ENCODE measurements at regions not wholly inside any gene's neighbourhood (a gene's known extent, or its start where the extent isn't known, plus 50 kb on each side); places are given as distances from the start of the nearest gene placed in this dataset.

DNA sequence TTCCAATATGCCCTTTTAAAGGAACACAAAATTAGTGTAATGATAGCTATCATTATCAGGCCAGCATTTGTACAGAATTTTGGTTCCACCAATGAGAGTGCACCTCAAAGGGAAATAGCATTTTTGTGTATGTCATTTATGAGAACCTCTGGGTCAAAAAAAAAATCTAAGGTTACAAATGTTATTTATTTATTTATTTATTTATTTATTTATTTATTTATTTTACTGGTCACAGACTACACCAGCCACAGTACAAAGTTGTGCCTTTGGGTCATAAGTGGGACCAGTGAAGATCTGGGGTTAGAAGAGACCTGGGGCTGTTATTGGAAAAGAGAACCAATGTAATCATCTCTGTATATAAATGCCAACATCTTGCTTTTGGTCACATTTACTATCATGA is 523.9 kb downstream of the CETN3 start:
- CTCF ChIA-PET: no interaction called here
- H3K4me3 ChIP-seq (ENCODE audit: low read depth, low read length): no peak overlapping the region
- H3K27me3 ChIP-seq (ENCODE audit: control insufficient read depth, insufficient read depth, low read length): no peaks in the 10 kb centered on the region
- no peaks in the 10 kb centered on the region for H3K36me3 ChIP-seq (ENCODE audit: control insufficient read depth, insufficient read depth, low read length)
- TF ChIP-seq, protein P1, sequence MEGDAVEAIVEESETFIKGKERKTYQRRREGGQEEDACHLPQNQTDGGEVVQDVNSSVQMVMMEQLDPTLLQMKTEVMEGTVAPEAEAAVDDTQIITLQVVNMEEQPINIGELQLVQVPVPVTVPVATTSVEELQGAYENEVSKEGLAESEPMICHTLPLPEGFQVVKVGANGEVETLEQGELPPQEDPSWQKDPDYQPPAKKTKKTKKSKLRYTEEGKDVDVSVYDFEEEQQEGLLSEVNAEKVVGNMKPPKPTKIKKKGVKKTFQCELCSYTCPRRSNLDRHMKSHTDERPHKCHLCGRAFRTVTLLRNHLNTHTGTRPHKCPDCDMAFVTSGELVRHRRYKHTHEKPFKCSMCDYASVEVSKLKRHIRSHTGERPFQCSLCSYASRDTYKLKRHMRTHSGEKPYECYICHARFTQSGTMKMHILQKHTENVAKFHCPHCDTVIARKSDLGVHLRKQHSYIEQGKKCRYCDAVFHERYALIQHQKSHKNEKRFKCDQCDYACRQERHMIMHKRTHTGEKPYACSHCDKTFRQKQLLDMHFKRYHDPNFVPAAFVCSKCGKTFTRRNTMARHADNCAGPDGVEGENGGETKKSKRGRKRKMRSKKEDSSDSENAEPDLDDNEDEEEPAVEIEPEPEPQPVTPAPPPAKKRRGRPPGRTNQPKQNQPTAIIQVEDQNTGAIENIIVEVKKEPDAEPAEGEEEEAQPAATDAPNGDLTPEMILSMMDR (IDR thresholded peaks at IDR 0.05; ENCODE audit: insufficient read depth, low read depth, low read length): no peak
- no peak for DNase-seq (ENCODE audit: low read depth)
- POLR2A ChIA-PET: no interaction called here

DNA sequence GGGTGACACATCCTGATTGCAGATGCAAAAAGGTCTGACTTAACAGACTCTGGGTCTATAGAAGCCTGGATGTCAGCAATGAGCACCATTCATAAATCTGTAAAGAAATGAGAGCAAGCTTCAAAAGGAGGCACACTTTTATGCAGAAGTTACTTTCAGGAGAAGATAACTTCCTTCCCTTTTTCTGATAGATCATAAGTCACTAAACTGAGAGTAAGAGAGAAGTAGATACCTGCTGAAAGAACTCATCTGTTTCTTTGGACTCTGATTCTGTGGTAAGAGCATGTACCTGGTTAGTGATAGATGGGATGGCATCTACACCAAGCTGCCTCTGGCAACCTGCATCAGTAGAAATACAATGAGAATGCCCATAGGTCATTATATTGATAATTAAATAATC is 525.6 kb downstream of the CETN3 start:
- DNase-seq (ENCODE audit: low read depth): no peak
- TF ChIP-seq, protein P1 (IDR thresholded peaks at IDR 0.05; ENCODE audit: insufficient read depth, low read depth, low read length): no peak
- POLR2A ChIA-PET: no interaction called here
- H3K36me3 ChIP-seq (ENCODE audit: control insufficient read depth, insufficient read depth, low read length): no peaks in the 10 kb centered on the region
- H3K4me3 ChIP-seq (ENCODE audit: low read depth, low read length): no peak overlapping the region
- H3K27me3 ChIP-seq (ENCODE audit: control insufficient read depth, insufficient read depth, low read length): no peaks in the 10 kb centered on the region
- CTCF ChIA-PET: no interaction called here

DNA sequence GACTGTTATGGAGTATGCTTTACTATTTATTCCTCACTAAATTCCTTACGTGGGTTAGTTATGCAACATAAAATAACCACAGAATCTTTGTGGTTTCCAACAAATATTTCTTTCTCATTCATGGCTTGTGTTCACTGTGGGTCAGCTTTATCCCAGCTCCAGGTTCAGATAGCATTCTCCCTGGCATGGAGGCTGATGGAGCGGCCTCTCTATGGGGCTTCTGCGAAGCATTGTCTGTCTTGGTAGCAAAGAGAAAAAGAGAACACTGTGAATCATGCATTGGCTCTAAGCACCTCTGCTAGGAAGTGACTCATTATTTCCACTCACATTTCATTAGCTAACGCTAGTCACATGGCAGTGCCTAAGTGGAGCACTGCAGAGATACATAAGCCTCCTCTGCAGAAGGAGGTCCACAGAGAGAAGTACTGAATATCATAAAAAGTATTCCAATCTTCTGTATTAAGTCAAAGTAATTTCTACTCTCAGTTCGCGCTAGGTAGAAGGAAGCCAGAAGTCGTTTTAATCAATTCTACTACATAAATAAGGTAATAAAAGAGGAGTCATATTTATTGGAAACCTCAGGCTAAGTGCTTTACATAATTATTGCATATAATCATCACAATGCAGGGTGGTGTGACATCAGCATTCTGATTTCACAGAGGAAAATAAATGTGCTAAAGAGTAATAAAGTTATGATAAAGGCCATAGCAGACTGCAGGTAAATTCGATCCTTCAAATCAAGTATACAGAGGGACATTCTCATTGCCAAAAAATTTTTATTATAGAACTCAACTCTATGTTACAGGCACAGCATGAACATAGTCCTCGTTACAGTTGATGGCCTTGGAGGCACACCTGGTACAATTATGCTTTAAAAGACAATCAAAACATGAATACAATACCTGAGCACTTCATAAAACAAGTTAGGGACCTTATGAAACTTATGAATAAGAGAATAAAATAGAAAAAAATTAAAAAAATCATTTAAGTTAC is 531.1 kb downstream of the CETN3 start:
- CTCF ChIA-PET: no interaction called here
- no peaks in the 10 kb centered on the region for H3K36me3 ChIP-seq (ENCODE audit: control insufficient read depth, insufficient read depth, low read length)
- POLR2A ChIA-PET: no interaction called here
- peak; percentile 49 for DNase-seq (ENCODE audit: low read depth)
- H3K4me3 ChIP-seq (ENCODE audit: low read depth, low read length): no peak overlapping the region
- TF ChIP-seq, protein P1 (IDR thresholded peaks at IDR 0.05; ENCODE audit: insufficient read depth, low read depth, low read length): no peak
- H3K27me3 ChIP-seq (ENCODE audit: control insufficient read depth, insufficient read depth, low read length): no peaks in the 10 kb centered on the region

DNA sequence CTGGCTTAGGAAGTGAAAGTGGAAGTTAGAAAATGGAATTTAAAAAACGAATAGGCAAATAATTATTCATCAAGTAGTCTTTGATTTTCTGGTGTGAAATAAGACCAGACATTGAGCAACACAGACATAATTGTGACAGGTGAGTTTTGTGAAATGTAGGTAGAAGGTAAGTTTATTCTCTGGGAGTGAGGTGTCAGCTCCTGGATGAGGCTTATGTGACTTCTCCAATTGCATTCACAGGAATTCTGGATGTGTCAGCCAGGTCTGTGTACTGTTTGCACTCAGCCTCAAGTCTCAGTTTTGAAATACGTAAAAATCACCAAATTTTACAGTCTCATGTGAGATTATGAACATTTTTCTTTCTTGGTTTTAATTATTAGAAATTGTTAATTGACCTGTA is 537.6 kb downstream of the CETN3 start:
- no peak overlapping the region for H3K4me3 ChIP-seq (ENCODE audit: low read depth, low read length)
- ChIA-PET POLR2A (no interaction called here), CTCF (no interaction called here)
- H3K36me3 ChIP-seq (ENCODE audit: control insufficient read depth, insufficient read depth, low read length): no peaks in the 10 kb centered on the region
- DNase-seq (ENCODE audit: low read depth): no peak
- TF ChIP-seq, protein P1 (IDR thresholded peaks at IDR 0.05; ENCODE audit: insufficient read depth, low read depth, low read length): no peak
- no peaks in the 10 kb centered on the region for H3K27me3 ChIP-seq (ENCODE audit: control insufficient read depth, insufficient read depth, low read length)

DNA sequence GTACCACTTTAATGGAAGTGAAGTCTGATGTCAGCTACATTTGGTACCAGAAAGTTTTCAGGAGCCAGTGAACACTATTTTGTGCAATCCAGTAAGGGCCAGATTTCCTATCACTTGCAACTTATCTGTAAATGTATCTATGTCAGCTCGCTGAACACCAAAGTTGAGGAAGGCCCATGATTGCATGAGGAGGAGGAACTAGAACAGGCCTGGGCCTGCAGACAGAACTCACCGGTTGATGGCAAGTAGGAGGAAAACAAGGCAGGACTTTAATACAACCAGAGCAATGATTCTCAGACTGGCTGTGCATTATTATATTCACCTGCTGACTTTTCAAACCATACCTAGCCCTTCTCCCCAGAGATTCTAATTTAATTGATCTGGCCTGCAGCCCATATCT is 540.2 kb downstream of the CETN3 start:
- CTCF ChIA-PET: no interaction called here
- Histone ChIP-seq H3K36me3 (ENCODE audit: control insufficient read depth, insufficient read depth, low read length) (no peaks in the 10 kb centered on the region), H3K4me3 (ENCODE audit: low read depth, low read length) (no peak overlapping the region), H3K27me3 (ENCODE audit: control insufficient read depth, insufficient read depth, low read length) (no peaks in the 10 kb centered on the region)
- no peak for DNase-seq (ENCODE audit: low read depth)
- POLR2A ChIA-PET: no interaction called here
- TF ChIP-seq, protein P1 (IDR thresholded peaks at IDR 0.05; ENCODE audit: insufficient read depth, low read depth, low read length): no peak

All from BJ (cell line).